Prostate gland (tissue), 2 donors: ENCODE measurements at regions not wholly inside any gene's neighbourhood (a gene's known extent, or its start where the extent isn't known, plus 50 kb on each side); places are given as distances from the start of the nearest gene placed in this dataset.
"Not testable (repeated sequence)": the region's sequence is repeated elsewhere in the genome, so short reads cannot be mapped to it uniquely, and the experiment has no call there.

Experiments
- DNase-seq: peaks from one replicate; pipeline ENCODE4 v3.0.0-alpha.2; 2019; ENCODE audit warnings: low spot score
- H3K27ac ChIP-seq, 2 donors: fragments of 200-600 bp; sonication (generic); 2 replicates each; pipeline ENCODE4 v1.5.1; 2017 to 2019
- H3K27me3 ChIP-seq: fragments of 200-600 bp; sonication (generic); replicated peaks from 2 replicates; pipeline ENCODE4 v1.5.1; 2019; ENCODE audit not compliant: insufficient read depth
- H3K36me3 ChIP-seq, 2 donors: fragments of 200-600 bp; sonication (generic); 1 replicate in 1 of 2; 2 replicates in 1 of 2; pipeline versions ENCODE4 v1.5.1 to v1.8.1; 2017 to 2019
- H3K4me1 ChIP-seq: fragments of 200-600 bp; sonication (generic); replicated peaks from 2 replicates; pipeline ENCODE4 v1.5.1; 2019
- H3K4me3 ChIP-seq, 2 donors: fragments of 200-600 bp; sonication (generic); 2 replicates each; pipeline ENCODE4 v1.5.1; 2017 to 2019
- H3K9me3 ChIP-seq: fragments of 200-600 bp; sonication (generic); 2 replicates; pipeline ENCODE4 v1.5.1; 2017
- POLR2A ChIP-seq: fragments of 450-650 bp; IDR thresholded peaks from one replicate; pipeline ENCODE4 v1.6.1; 2016; ENCODE audit warnings: antibody characterized with exemption, mild to moderate bottlenecking
- POLR2AphosphoS5 ChIP-seq: sonication (generic); formaldehyde crosslinking; IDR thresholded peaks from one replicate; pipeline ENCODE4 v1.6.1; 2017; ENCODE audit warnings: antibody characterized with exemption
- WGBS: methylation state at CpG from one replicate; pipeline ENCODE4 v1.1.5; 2018; 5-methylcytosine and 5-hydroxymethylcytosine counted together
- intact Hi-C: fragments of 100-400 bp; cut with DNase I; formaldehyde crosslinking; loops from one replicate; pipeline ENCODE4 v1.14.2; 2022
- TF ChIP-seq, protein P1 (sequence below), 4 experiments: fragments of 200-600 bp in 2 of 4; fragments of 450-650 bp in 2 of 4; sonication (generic) in 2 of 4; IDR thresholded peaks; 1 replicate in 3 of 4; 2 replicates in 1 of 4; pipeline ENCODE4 v1.5.1; 2016 to 2019; ENCODE audit warnings: antibody characterized with exemption in 4 of 4, mild to moderate bottlenecking in 2 of 4, moderate library complexity in 2 of 4

DNA sequence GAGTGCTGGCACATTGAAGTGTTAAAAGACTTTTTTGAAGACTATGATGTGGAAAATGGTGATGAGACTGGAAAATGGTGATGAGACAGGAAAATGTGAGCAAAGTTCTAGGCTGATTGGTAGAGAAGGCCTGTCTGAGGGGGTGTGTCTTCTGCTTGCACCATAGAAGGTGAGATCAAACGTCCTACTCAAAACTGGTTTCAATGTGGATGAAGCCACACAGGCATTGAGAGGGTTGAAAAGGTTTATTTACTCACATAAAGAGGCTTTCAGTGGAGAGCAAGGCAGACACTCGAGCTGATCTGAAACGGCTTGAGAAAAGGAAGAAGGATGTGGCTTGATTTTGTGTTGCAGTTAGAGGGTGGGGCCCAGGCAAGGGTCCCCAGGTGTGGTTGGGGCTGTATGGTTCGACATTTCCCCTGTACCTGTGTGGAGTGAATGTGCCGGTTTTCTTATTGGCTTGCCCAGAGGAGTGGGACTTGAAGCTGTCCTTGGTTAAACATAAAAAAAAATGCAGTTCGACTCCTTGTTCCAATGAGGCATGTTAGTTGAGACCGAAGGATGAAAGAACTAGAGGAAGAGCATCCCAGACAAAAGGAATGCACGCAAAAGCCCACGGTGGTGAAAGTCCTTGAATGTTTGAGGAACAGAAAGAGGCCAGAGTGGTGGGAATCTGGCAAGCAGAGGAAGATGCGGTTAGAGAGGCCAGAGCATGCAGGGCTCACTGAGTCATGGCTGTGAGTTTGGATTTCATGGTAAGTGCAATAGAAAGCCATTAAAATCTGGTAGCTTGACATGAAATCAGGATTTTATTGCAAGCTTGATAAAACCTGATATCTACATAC lies 172.3 kb downstream of the EPM2A start:
- no peak overlapping the region for H3K4me3 ChIP-seq
- H3K27ac ChIP-seq = no peak overlapping the region
- intact Hi-C loops = no loop called here
- H3K36me3 ChIP-seq = no peaks in the 10 kb centered on the region
- H3K27me3 ChIP-seq = no peaks in the 10 kb centered on the region
- no peaks in the 10 kb centered on the region for H3K9me3 ChIP-seq
- 57% methylated on average over 10 of the region's 10 CpGs for WGBS
- H3K4me1 ChIP-seq = no peaks in the 10 kb centered on the region
- no peak for DNase-seq
- TF ChIP-seq, protein P1, sequence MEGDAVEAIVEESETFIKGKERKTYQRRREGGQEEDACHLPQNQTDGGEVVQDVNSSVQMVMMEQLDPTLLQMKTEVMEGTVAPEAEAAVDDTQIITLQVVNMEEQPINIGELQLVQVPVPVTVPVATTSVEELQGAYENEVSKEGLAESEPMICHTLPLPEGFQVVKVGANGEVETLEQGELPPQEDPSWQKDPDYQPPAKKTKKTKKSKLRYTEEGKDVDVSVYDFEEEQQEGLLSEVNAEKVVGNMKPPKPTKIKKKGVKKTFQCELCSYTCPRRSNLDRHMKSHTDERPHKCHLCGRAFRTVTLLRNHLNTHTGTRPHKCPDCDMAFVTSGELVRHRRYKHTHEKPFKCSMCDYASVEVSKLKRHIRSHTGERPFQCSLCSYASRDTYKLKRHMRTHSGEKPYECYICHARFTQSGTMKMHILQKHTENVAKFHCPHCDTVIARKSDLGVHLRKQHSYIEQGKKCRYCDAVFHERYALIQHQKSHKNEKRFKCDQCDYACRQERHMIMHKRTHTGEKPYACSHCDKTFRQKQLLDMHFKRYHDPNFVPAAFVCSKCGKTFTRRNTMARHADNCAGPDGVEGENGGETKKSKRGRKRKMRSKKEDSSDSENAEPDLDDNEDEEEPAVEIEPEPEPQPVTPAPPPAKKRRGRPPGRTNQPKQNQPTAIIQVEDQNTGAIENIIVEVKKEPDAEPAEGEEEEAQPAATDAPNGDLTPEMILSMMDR (IDR thresholded peaks at IDR 0.05) = no peak
- TF ChIP-seq POLR2AphosphoS5 = no peak
- no peak for TF ChIP-seq POLR2A

DNA sequence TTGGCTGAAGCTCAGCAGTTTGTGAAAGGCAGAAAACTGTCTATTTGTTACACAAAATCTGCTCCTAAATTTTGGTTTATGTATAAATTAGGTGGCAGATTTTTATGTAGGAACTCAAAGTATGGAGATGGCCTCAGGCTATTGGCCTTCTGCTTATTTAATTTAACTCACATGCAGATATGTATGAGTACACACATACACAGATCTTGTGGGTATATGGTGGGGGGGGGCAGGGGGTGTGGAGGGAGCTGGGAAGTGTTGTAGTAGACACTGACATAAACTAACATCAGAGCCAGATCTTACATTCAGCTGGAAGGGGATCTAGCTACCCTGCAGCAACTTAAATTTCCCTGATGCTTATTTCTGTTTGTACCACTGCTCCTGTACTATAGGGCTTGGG lies 170.8 kb downstream of the EPM2A start:
- no peak overlapping the region for H3K4me3 ChIP-seq
- H3K4me1 ChIP-seq = no peaks in the 10 kb centered on the region
- intact Hi-C loops = no loop called here
- TF ChIP-seq POLR2A = no peak
- no peak for TF ChIP-seq POLR2AphosphoS5
- TF ChIP-seq, protein P1 (IDR thresholded peaks at IDR 0.05) = no peak
- no peak for DNase-seq
- H3K36me3 ChIP-seq = no peaks in the 10 kb centered on the region
- H3K27me3 ChIP-seq = no peaks in the 10 kb centered on the region
- H3K9me3 ChIP-seq = no peaks in the 10 kb centered on the region
- H3K27ac ChIP-seq = no peak overlapping the region

DNA sequence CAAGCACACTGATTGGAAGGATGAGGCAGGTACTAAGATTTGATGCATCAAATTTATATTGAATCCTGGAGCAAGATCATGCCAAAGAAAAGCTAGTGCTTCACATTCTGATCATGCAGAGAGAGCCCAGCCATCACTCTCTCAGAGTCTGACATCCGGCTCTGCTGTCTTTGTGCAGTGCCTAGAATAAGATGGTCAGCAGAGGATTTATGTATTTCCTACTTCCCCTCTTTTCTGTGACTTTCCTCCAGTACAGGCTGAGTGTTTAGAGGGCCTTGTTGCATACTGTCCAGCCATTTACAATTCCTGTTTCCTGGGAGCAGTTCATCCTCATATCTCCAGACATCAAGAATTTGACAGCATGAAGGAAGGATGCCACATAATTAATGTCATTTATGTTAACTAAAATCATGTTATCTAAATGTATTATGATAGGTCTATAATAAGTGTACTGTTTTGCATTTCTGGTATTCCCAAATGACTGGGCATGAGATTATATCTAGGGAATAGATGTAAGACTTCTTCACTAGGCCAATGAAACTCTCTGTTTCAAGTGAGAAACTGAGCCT lies 167.6 kb downstream of the EPM2A start:
- Histone ChIP-seq H3K27ac (no peak overlapping the region), H3K4me1 (no peaks in the 10 kb centered on the region), H3K9me3 (no peaks in the 10 kb centered on the region), H3K36me3 (no peaks in the 10 kb centered on the region), H3K27me3 (no peaks in the 10 kb centered on the region), H3K4me3 (no peak overlapping the region)
- WGBS = 91% methylated on average over 1 of the region's 1 CpG
- no peak for DNase-seq
- intact Hi-C loops = no loop called here
- TF ChIP-seq, protein P1 (IDR thresholded peaks at IDR 0.05) = no peak
- TF ChIP-seq POLR2A (no peak), POLR2AphosphoS5 (no peak)

DNA sequence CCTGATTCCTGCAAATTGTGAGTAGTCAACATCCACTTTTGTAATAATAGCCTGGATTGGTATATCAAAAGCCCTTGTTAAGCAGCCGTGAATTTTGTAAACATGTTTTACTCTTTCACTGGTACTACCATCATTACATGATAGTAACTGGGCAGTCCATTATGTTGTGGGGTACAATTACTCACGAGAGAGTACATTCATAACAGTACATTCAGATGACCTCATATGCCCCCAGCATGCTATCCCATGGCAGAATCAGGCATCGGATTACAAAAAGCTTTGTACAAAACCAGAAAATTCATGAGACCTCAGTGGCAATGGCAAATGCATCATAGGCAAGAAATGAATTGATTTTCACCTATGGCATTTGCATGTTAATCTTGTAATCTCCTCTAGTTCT lies 166.2 kb downstream of the EPM2A start:
- no peaks in the 10 kb centered on the region for H3K4me1 ChIP-seq
- intact Hi-C loops = no loop called here
- no peak overlapping the region for H3K4me3 ChIP-seq
- H3K9me3 ChIP-seq = no peaks in the 10 kb centered on the region
- TF ChIP-seq POLR2AphosphoS5 (no peak), POLR2A (no peak)
- TF ChIP-seq, protein P1 (IDR thresholded peaks at IDR 0.05) = no peak
- no peaks in the 10 kb centered on the region for H3K27me3 ChIP-seq
- H3K27ac ChIP-seq = no peak overlapping the region
- H3K36me3 ChIP-seq = no peaks in the 10 kb centered on the region
- no peak for DNase-seq
- 66% methylated on average over 3 of the region's 3 CpGs for WGBS

DNA sequence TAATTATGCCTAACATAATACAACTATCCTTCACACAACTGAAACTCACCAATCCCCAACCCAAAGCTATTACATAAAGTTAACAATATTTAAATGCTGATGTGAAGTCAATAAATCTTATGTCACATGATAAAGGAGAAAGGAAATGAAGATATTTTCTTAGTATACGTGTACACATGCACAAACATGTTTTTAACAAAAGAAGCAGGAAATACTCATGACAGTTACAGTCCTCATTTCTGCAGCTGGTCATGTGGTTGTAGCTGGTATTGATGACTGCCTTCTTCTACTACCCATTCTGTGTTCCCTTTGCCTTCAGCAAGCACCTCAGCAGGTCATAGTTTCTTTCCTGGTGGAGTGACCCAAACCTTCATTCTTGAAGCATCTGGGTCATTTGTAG lies 165.0 kb downstream of the EPM2A start:
- H3K9me3 ChIP-seq, H3K36me3 ChIP-seq, H3K4me1 ChIP-seq, H3K27ac ChIP-seq, H3K27me3 ChIP-seq, DNase-seq, H3K4me3 ChIP-seq, intact Hi-C loops: not testable (repeated sequence)
- WGBS = 35% methylated on average over 1 of the region's 1 CpG

DNA sequence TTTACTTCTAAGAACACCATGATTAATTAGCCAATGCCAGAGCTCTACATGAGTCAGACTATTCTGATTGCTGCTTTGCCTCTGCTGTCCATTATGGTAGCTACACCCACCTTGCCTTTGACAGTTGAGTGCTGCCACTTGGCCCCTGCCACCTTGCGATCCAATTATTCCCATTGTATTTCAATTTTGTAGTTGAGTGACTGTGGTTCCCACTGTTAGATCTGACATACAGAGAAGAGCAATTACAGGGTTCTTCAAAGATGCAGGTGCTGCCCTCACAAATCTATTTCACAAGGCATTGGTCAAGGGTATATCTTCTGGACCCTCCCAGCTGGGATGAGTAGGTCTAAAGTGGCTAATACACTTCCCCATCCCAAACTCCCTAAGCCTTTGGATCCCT lies 161.1 kb downstream of the EPM2A start:
- H3K4me1 ChIP-seq, H3K27me3 ChIP-seq, H3K9me3 ChIP-seq, H3K36me3 ChIP-seq, intact Hi-C loops, DNase-seq, H3K4me3 ChIP-seq, H3K27ac ChIP-seq: not testable (repeated sequence)
- 100% methylated on average over 1 of the region's 1 CpG for WGBS
